ENCODE measurements at regions not wholly inside any gene's neighbourhood (a gene's known extent, or its start where the extent isn't known, plus 50 kb on each side); places are given as distances from the start of the nearest gene placed in this dataset.

DNA sequence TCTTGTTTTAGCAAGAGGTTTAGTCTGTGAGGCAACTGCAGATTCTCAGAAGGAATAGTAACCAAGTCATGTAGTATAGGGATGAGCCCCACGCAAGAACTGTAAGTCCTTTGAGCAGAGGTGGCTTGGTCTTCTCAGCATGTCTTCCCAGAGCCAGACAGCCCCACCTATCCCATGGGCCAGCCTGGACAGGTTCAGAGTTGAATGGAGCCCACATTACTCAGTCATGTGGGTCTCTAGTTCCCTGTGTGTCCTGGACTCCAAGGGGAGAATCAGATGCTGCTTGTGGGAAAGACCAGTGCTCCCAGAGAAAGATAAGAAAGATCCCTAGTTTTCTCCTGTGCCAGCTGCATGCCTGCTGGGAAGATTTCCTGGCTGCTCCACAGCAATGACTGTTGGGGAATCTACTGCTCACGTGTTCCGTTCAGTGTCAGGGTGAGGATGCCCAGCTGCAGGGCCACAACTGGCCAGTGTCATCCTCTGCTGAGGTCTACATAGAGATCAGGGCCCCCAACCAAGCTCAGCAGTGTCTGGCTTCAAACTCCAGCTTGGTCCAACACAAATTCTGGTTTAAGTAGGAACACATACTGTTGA is 66.9 kb upstream of the UNC5B start:
- H3K9me3 Mint-ChIP-seq = no peaks in the 10 kb centered on the region
- H3K4me3 Mint-ChIP-seq = no peak overlapping the region
- no peak for TF ChIP-seq CTCF (conservative IDR thresholded peaks at IDR 0.05)
- H3K27me3 Mint-ChIP-seq (ENCODE audit: low read depth) = no peaks in the 10 kb centered on the region
- H3K4me1 Mint-ChIP-seq = no peaks in the 10 kb centered on the region
- no peak for DNase-seq (ENCODE audit: low read depth, low spot score)
- H3K27ac Mint-ChIP-seq (ENCODE audit: unreplicated experiment) = no peak overlapping the region
- no peaks in the 10 kb centered on the region for H3K36me3 Mint-ChIP-seq (ENCODE audit: low read depth)

GRCh38 chr10:71150796-71151195 is 61.6 kb upstream of the UNC5B start:
- H3K36me3 Mint-ChIP-seq (ENCODE audit: low read depth) = no peaks in the 10 kb centered on the region
- DNase-seq (ENCODE audit: low read depth, low spot score) = no peak
- TF ChIP-seq CTCF (conservative IDR thresholded peaks at IDR 0.05) = no peak
- H3K27me3 Mint-ChIP-seq (ENCODE audit: low read depth) = no peaks in the 10 kb centered on the region
- no peaks in the 10 kb centered on the region for H3K9me3 Mint-ChIP-seq
- no peak overlapping the region for H3K4me3 Mint-ChIP-seq
- no peaks in the 10 kb centered on the region for H3K4me1 Mint-ChIP-seq
- no peak overlapping the region for H3K27ac Mint-ChIP-seq (ENCODE audit: unreplicated experiment)

GRCh38 chr10:71152043-71152442 is 60.3 kb upstream of the UNC5B start:
- no peaks in the 10 kb centered on the region for H3K9me3 Mint-ChIP-seq

GRCh38 chr10:71156436-71156835 is 55.9 kb upstream of the UNC5B start:
- H3K4me3 Mint-ChIP-seq = no peak overlapping the region
- no peak overlapping the region for H3K27ac Mint-ChIP-seq (ENCODE audit: unreplicated experiment)
- no peak for TF ChIP-seq CTCF (conservative IDR thresholded peaks at IDR 0.05)
- H3K9me3 Mint-ChIP-seq = no peaks in the 10 kb centered on the region
- no peaks in the 10 kb centered on the region for H3K36me3 Mint-ChIP-seq (ENCODE audit: low read depth)
- DNase-seq (ENCODE audit: low read depth, low spot score) = no peak
- H3K4me1 Mint-ChIP-seq = no peaks in the 10 kb centered on the region
- H3K27me3 Mint-ChIP-seq (ENCODE audit: low read depth) = no peaks in the 10 kb centered on the region

More at GRCh38 chr10:71152043-71152442, 60.3 kb upstream of the UNC5B start:
- Mint-ChIP-seq H3K36me3 (ENCODE audit: low read depth) (no peaks in the 10 kb centered on the region), H3K4me3 (no peak overlapping the region), H3K4me1 (no peaks in the 10 kb centered on the region), H3K27me3 (ENCODE audit: low read depth) (no peaks in the 10 kb centered on the region), H3K27ac (ENCODE audit: unreplicated experiment) (no peak overlapping the region)
- no peak for DNase-seq (ENCODE audit: low read depth, low spot score)
- TF ChIP-seq CTCF (conservative IDR thresholded peaks at IDR 0.05) = no peak

DNA sequence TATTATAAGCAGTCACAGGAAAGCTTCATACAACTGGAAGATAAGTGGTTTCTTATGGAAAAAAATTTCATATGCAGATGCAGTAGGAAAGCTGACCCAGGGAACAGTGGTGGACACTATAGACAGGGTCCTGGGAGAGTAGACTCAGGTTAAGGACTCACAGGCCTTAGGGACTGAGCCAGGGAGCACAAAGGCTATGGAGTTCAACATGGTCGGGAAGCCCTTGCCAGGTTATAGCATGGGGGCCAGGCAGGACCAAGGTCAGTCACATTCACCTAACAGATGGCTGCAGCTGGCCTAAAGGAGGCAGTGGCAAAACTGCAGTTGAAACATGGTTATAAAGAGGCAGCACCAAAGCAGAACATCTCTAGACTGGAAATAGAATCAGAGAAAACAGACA is 54.9 kb upstream of the UNC5B start:
- Mint-ChIP-seq H3K27ac (ENCODE audit: unreplicated experiment) (no peak overlapping the region), H3K27me3 (ENCODE audit: low read depth) (no peaks in the 10 kb centered on the region), H3K36me3 (ENCODE audit: low read depth) (no peaks in the 10 kb centered on the region), H3K9me3 (no peaks in the 10 kb centered on the region), H3K4me3 (no peak overlapping the region), H3K4me1 (no peaks in the 10 kb centered on the region)
- DNase-seq (ENCODE audit: low read depth, low spot score) = no peak
- no peak for TF ChIP-seq CTCF (conservative IDR thresholded peaks at IDR 0.05)

Measured in neural crest cell (in vitro differentiated cells).